ENCODE measurements at regions not wholly inside any gene's neighbourhood (a gene's known extent, or its start where the extent isn't known, plus 50 kb on each side); places are given as distances from the start of the nearest gene placed in this dataset.

GRCh38 chr12:58161773-58162172, 220.4 kb downstream of the ATP23 start:
- no peak for TF ChIP-seq CTCF (IDR thresholded peaks at IDR 0.05)
- ATAC-seq (no peak), DNase-seq (no peak)
- H3K27ac ChIP-seq = no peak overlapping the region
- H3K9me3 ChIP-seq = no peaks in the 10 kb centered on the region
- intact Hi-C loops (cut with DNase I) = no loop called here
- 55 to 60% (median 58%) methylated on average over 2 of the region's 2 CpGs for WGBS, 3 donors
- H3K27me3 ChIP-seq (ENCODE audit: insufficient read depth in 3 of 3, low read length in 2 of 3) = no peaks in the 10 kb centered on the region
- H3K36me3 ChIP-seq (ENCODE audit: insufficient read depth in 1 of 2, low read depth in 1 of 2) = no peaks in the 10 kb centered on the region
- H3K4me3 ChIP-seq = no peak overlapping the region
- peaks cover 7% of the 10 kb centered on the region for H3K4me1 ChIP-seq

GRCh38 chr12:58163021-58163420, 221.7 kb downstream of the ATP23 start:
- DNase-seq = no peak
- Histone ChIP-seq H3K36me3 (ENCODE audit: insufficient read depth in 1 of 2, low read depth in 1 of 2) (no peaks in the 10 kb centered on the region), H3K27ac (no peak overlapping the region), H3K9me3 (no peaks in the 10 kb centered on the region), H3K4me1 (peaks cover 7% of the 10 kb centered on the region), H3K4me3 (no peak overlapping the region), H3K27me3 (ENCODE audit: insufficient read depth in 3 of 3, low read length in 2 of 3) (no peaks in the 10 kb centered on the region)
- no peak for ATAC-seq
- no peak for TF ChIP-seq CTCF (IDR thresholded peaks at IDR 0.05)
- WGBS, 3 donors = 72 to 81% (median 77%) methylated on average over 4 of the region's 4 CpGs
- intact Hi-C loops (cut with DNase I) = no loop called here

GRCh38 chr12:58166643-58167042, 225.3 kb downstream of the ATP23 start:
- no peak overlapping the region for H3K27ac ChIP-seq
- ATAC-seq (no peak), DNase-seq (no peak)
- WGBS, 3 donors = 56 to 73% (median 60%) methylated on average over 5 of the region's 5 CpGs
- no peak overlapping the region for H3K4me3 ChIP-seq
- intact Hi-C loops (cut with DNase I) = no loop called here
- H3K4me1 ChIP-seq = peaks cover 3% of the 10 kb centered on the region
- TF ChIP-seq CTCF (IDR thresholded peaks at IDR 0.05) = no peak
- no peaks in the 10 kb centered on the region for H3K27me3 ChIP-seq (ENCODE audit: insufficient read depth in 3 of 3, low read length in 2 of 3)
- no peaks in the 10 kb centered on the region for H3K9me3 ChIP-seq
- no peaks in the 10 kb centered on the region for H3K36me3 ChIP-seq (ENCODE audit: insufficient read depth in 1 of 2, low read depth in 1 of 2)

- no peak for TF ChIP-seq CTCF (IDR thresholded peaks at IDR 0.05)
- ATAC-seq (no peak), DNase-seq (no peak)
- Histone ChIP-seq H3K4me3 (no peak overlapping the region), H3K27me3 (ENCODE audit: insufficient read depth in 3 of 3, low read length in 2 of 3) (no peaks in the 10 kb centered on the region), H3K27ac (no peak overlapping the region), H3K36me3 (ENCODE audit: insufficient read depth in 1 of 2, low read depth in 1 of 2) (no peaks in the 10 kb centered on the region), H3K4me1 (peaks cover 8% of the 10 kb centered on the region), H3K9me3 (no peaks in the 10 kb centered on the region)
- intact Hi-C loops (cut with DNase I) = no loop called here
- 0 to 48% (median 3%) methylated on average over 1 of the region's 1 CpG for WGBS, 3 donors
These were observed 226.3 kb downstream of the ATP23 start for GRCh38 chr12:58167622-58168021.

GRCh38 chr12:58169826-58170225, 228.5 kb downstream of the ATP23 start:
- no peaks in the 10 kb centered on the region for H3K27me3 ChIP-seq (ENCODE audit: insufficient read depth in 3 of 3, low read length in 2 of 3)
- H3K9me3 ChIP-seq = no peaks in the 10 kb centered on the region
- H3K4me3 ChIP-seq = no peak overlapping the region
- no peak for DNase-seq
- 61 to 78% (median 72%) methylated on average over 2 of the region's 2 CpGs for WGBS, 3 donors
- no peak for TF ChIP-seq CTCF (IDR thresholded peaks at IDR 0.05)
- no peaks in the 10 kb centered on the region for H3K36me3 ChIP-seq (ENCODE audit: insufficient read depth in 1 of 2, low read depth in 1 of 2)
- peaks cover 8% of the 10 kb centered on the region for H3K4me1 ChIP-seq
- intact Hi-C loops (cut with DNase I) = no loop called here
- no peak overlapping the region for H3K27ac ChIP-seq
- no peak for ATAC-seq
